Fibroblast of skin of abdomen (primary cell): ENCODE measurements at regions not wholly inside any gene's neighbourhood (a gene's known extent, or its start where the extent isn't known, plus 50 kb on each side); places are given as distances from the start of the nearest gene placed in this dataset.

Experiments
- DNase-seq: peaks from one replicate; pipeline ENCODE4 v3.0.0-alpha.2; 2013

- DNase-seq: no peak
Observed at GRCh38 chr16:55042556-55043432, 112.1 kb downstream of the IRX5 start.

- no peak for DNase-seq
Observed at GRCh38 chr16:55043499-55043898, 112.8 kb downstream of the IRX5 start.

GRCh38 chr16:55044201-55044975 is 113.7 kb downstream of the IRX5 start:
- DNase-seq: no peak

DNA sequence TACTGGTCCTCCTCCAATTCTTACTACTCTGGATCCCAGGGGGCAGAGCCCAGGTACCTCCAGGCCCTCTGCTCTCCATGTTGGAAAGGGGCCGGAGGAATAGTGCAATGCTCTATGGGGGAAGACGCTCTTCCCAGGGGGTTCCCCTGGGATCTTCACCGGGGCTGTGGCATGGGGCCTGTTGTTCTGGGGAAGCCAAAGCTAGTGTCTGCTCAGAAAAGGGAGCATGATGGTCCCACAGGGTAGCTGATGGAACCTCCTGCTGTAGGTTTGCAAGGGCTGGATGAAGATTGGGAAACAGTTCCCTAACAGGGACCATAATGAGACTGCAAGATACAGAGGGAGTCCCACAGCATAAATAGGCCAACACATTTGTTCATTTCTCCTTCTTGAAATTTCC is 114.7 kb downstream of the IRX5 start:
- no peak for DNase-seq

DNA sequence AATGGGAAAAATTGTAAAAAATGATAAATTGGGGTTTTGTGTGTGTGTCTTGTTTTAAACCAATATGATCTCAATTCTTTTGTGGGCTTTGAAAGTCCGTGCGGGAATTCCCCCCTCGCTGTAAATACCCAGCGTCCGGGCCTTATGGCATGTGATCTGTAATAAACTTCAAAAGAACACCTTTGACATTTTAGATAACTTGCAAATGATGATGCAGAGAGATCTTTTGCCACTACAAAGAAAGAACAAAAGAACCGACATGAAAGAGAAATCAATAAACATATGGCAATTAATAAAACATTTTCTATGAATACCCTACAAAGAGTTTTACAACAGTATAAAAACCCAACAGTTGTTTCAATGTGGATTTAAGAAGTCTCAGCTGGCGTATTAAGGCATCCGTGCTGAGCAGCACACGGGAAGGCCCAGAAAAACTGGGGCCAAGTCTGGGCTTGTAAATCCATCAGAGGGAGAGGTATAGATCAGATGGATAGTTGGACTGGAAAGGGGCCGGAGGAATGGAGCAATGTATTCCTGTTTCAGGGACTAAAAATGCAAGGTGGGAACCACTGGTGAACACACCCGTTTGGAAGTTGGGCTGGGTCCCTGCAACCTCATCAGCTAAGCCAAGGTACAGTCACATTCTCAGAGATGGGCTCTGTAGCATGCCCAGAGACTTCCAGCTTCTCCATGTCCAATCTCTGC is 115.2 kb downstream of the IRX5 start:
- DNase-seq: no peak

DNA sequence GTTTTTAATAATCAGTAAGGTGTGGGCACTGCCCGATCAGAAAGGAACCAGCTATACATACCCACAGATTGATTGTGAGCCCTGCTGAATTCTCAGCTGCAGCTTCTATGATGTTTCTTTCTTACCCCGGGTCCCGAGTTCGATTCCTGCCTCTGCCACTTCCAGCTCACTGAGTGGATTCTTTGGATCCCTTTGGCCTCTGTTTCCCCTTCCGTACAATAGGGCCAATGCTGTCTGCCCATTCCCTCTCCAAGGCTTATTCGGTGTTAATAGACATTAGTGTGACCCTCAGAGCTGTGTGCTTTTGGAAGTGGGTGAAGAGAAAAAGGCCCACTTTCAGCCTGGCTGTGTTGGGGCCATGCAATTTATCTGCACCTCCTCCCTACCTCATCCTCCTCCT is 115.8 kb downstream of the IRX5 start:
- DNase-seq: no peak

DNA sequence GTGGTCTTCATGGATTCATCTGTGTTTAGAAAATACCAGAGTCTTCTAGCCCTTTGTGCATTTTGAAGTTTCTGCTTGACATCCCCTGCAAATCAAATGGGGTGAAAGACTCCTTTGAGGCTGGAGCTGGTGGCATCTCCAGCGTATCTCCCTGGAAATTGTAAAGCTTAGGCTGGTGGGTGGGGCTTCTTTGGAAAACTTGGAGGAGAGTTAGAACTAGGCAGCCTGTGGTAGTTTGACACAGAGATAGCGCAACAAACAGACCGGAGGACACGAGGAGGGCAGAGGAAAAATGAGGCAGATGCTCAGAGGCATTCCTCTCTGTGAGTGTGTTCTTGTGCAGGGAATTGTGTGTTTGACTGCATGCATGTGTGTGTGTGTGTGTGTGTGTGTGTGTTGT is 116.3 kb downstream of the IRX5 start:
- DNase-seq: no peak

DNA sequence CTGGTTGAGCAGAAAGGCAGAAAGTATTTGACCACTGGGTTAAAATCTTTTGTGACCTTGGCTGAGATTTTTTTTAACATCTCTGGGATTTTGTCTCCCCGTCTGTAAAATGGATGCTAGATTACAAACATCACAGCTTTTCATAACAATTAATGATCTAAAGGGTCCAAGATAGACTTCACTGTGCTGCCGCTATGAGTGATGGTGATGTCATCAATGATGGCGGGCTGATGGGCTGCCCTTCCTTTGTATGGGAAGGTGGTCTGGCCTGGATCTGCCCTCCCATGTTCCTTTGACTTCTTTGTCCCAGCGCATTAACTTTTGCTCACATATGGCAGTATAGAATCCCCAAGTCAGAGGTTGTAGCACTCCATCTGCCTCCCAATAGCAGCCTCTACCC is 116.7 kb downstream of the IRX5 start:
- DNase-seq: no peak

DNA sequence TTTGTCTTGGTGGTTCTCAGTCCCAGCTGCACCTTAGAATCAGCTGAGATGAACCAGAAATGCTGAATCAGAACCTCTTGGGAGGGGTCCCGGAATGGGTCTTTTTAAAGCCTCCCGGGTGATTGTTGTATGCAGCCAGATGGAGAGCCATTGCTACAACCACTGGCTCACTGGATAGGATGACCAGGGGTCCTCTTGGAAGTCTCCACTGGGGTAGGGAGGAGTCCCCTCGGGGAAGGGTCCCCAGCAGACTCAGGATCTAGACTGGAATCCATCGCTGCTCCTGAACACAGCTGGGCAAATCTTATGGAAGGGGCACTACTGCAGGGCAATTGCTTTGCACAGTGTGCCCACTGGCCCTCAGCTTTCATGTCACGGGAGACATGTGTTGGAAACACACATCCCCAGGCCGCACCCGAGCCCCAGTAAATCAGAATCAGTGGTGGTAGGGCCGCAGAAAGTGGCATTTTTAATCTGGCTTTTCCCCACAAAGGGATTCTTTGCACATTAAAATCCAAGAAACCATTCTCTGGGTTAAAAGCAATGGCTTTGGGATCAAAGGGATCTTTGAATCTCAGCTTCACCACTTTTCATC is 117.3 kb downstream of the IRX5 start:
- DNase-seq: no peak

- no peak for DNase-seq
Observed at GRCh38 chr16:55048745-55049144, 118.1 kb downstream of the IRX5 start.

DNA sequence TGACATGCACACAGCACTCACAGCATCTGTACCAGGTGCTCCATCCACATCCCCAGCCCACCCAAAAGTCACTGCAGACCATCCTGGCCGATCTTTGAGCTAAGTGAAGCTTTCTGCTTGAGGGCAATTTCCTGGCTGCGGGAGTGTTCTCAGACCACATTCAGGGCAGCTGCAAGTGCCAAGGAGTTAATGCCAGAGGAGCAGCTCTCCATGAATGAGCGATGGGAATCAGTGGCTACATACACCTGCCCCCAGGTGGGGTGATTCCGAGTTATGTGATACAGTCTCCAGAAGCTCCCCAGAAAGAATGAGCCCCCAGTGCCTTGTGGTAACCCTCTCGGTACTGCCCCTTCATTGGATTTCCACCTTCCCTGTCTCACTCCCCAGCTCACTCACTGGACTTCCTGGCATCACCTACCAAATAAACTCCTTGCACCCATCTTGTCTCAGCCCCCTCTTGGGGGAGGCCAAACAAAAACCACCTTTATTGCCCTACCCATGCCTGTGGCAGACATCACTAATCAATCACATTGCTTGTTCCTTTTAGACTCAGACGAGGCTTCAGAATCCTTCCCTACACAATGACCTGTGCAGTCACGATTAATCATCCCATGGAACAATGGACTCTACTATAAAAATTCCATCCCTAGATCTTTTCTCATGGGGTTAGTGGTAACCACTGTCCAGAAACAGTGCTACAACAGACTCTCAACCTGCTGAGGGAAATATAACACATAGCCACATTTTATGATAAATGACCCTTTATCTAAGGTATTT is 121.1 kb downstream of the IRX5 start:
- no peak for DNase-seq

DNA sequence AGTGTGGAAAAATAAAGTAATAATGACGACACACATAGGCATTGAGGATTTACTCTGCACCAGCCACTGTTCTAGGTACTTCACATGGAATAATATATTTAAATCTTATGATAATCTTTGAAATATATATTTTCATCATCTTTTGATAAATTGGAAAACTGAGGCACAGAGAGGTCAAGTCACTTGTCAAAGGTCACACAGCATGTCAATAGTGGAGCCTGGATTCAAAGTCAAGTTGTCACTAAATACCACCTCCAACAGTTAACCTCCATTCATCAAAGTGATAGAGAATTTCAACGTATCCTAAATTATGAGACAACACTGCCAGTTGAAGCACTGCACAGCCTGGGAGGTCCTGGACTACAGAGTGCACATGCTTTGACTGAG is 121.7 kb downstream of the IRX5 start:
- no peak for DNase-seq

- DNase-seq: peak; percentile 5
Observed at GRCh38 chr16:55052741-55053415, 122.2 kb downstream of the IRX5 start.

GRCh38 chr16:55055262-55055661 is 124.6 kb downstream of the IRX5 start:
- no peak for DNase-seq

- peak; percentile 4 for DNase-seq
Observed at GRCh38 chr16:55056585-55057401, 126.1 kb downstream of the IRX5 start.

GRCh38 chr16:55057866-55058265 is 127.2 kb downstream of the IRX5 start:
- DNase-seq: no peak

GRCh38 chr16:55058576-55058975 is 127.9 kb downstream of the IRX5 start:
- DNase-seq: no peak

- DNase-seq: no peak
Observed at GRCh38 chr16:55059146-55059545, 128.5 kb downstream of the IRX5 start.

- no peak for DNase-seq
Observed at GRCh38 chr16:55061126-55061525, 130.5 kb downstream of the IRX5 start.

GRCh38 chr16:55062442-55062841 is 131.8 kb downstream of the IRX5 start:
- peak; percentile 15 for DNase-seq

- DNase-seq: no peak
Observed at GRCh38 chr16:55072976-55073375, 142.3 kb downstream of the IRX5 start.
